MM.1S (cell line): ENCODE measurements at regions not wholly inside any gene's neighbourhood (a gene's known extent, or its start where the extent isn't known, plus 50 kb on each side); places are given as distances from the start of the nearest gene placed in this dataset.

Experiments used
- DNase-seq: peaks from one replicate; pipeline ENCODE4 v3.0.0-alpha.2; 2015
- H2AFZ ChIP-seq: fragments of 300-600 bp; sonication (generic); 2 replicates; pipeline ENCODE4 v1.6.0; 2016; ENCODE audit warnings: antibody characterized with exemption, low read length
- H3F3A ChIP-seq: fragments of 300-600 bp; sonication (generic); 2 replicates; pipeline ENCODE4 v1.6.1; 2016; ENCODE audit warnings: mild to moderate bottlenecking, antibody characterized with exemption, low read length, moderate library complexity, mixed read lengths; ENCODE audit not compliant: insufficient read depth
- H3K27ac ChIP-seq: fragments of 300-600 bp; sonication (generic); 2 replicates; pipeline ENCODE4 v1.5.1; 2016; ENCODE audit warnings: mild to moderate bottlenecking, low read length
- H3K27me3 ChIP-seq: fragments of 300-600 bp; sonication (generic); replicated peaks from 2 replicates; pipeline ENCODE4 v1.6.0; 2016; ENCODE audit warnings: low read length; ENCODE audit not compliant: insufficient read depth
- H3K36me3 ChIP-seq: fragments of 300-600 bp; sonication (generic); replicated peaks from 2 replicates; pipeline ENCODE4 v1.6.1; 2016; ENCODE audit warnings: mild to moderate bottlenecking, low read length, mixed read lengths; ENCODE audit not compliant: insufficient read depth
- H3K4me1 ChIP-seq: fragments of 300-600 bp; sonication (generic); 2 replicates; pipeline ENCODE4 v1.6.1; 2016; ENCODE audit warnings: low read length, mixed read lengths
- H3K4me2 ChIP-seq: fragments of 300-600 bp; sonication (generic); 2 replicates; pipeline ENCODE4 v1.6.0; 2016; ENCODE audit warnings: low read depth, low read length
- H3K4me3 ChIP-seq: fragments of 300-600 bp; sonication (generic); 2 replicates; pipeline ENCODE4 v1.5.1; 2016; ENCODE audit warnings: low read length, mixed read lengths
- H3K79me2 ChIP-seq: fragments of 300-600 bp; sonication (generic); 2 replicates; pipeline ENCODE4 v1.6.1; 2016; ENCODE audit warnings: mixed run types, low read length, mixed read lengths
- H3K9ac ChIP-seq: fragments of 300-600 bp; sonication (generic); 2 replicates; pipeline ENCODE4 v1.6.1; 2016; ENCODE audit warnings: low read length, mixed read lengths
- H3K9me2 ChIP-seq: fragments of 300-600 bp; sonication (generic); replicated peaks from 2 replicates; pipeline ENCODE4 v1.6.1; 2016; ENCODE audit warnings: mild to moderate bottlenecking, low read length, mixed read lengths; ENCODE audit not compliant: insufficient read depth
- H3K9me3 ChIP-seq: fragments of 300-600 bp; sonication (generic); replicated peaks from 2 replicates; pipeline ENCODE4 v1.6.1; 2016; ENCODE audit warnings: mild to moderate bottlenecking, low read length, mixed read lengths; ENCODE audit not compliant: insufficient read depth
- H4K20me1 ChIP-seq: fragments of 300-600 bp; sonication (generic); 2 replicates; pipeline ENCODE4 v1.6.1; 2016; ENCODE audit warnings: mild to moderate bottlenecking, low read length, moderate library complexity, mixed read lengths; ENCODE audit not compliant: insufficient read depth
- CTCF ChIP-seq: fragments of 300-600 bp; sonication (generic); IDR thresholded peaks from 2 replicates; pipeline ENCODE4 v1.5.1; 2016; ENCODE audit warnings: antibody characterized with exemption, low read length, mixed read lengths
- EZH2 ChIP-seq: fragments of 300-600 bp; sonication (generic); optimal IDR thresholded peaks from 2 replicates; pipeline ENCODE3; 2017; ENCODE audit warnings: low read depth, mild to moderate bottlenecking, antibody characterized with exemption, low read length, mixed read lengths
- EZH2phosphoT487 ChIP-seq: fragments of 300-600 bp; sonication (generic); IDR thresholded peaks from 2 replicates; pipeline ENCODE4 v1.6.1; 2018; ENCODE audit warnings: antibody characterized with exemption, low read length

DNA sequence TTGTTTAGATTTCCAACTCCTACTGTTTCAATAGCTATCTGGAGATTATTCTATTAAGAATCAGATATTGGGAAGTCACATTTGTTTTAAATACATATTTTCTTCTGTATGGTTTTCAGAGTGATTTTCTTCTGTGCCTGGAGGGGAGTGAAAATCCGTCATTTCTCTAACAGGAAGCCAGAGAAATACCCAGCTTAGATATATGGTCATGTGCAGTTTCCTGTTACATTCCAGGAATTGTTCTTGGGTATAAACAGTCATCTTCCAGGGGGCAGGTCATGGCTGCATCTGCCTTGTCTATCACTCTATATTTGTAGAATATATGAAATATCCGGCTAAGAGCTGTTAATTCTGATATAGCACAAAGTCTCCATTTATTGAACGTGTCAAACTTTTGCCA is 77.5 kb upstream of the MIR17HG start:
- H3K4me3 ChIP-seq = no peak overlapping the region
- no peaks in the 10 kb centered on the region for H3K27me3 ChIP-seq

GRCh38 chr13:91272235-91272777 is 75.2 kb upstream of the MIR17HG start:
- Histone ChIP-seq H3K27ac (no peak overlapping the region), H3K27me3 (no peaks in the 10 kb centered on the region), H3K36me3 (no peaks in the 10 kb centered on the region), H3K4me3 (no peak overlapping the region), H3K4me1 (no peaks in the 10 kb centered on the region), H3K79me2 (no peaks in the 10 kb centered on the region), H3K9me2 (no peaks in the 10 kb centered on the region), H3K9me3 (no peaks in the 10 kb centered on the region), H2AFZ (no peak overlapping the region), H3K4me2 (no peak overlapping the region), H4K20me1 (no peaks in the 10 kb centered on the region), H3K9ac (no peak overlapping the region), H3F3A (no peaks in the 10 kb centered on the region)
- no peak for DNase-seq
- TF ChIP-seq EZH2 = no peak
- no peak for TF ChIP-seq CTCF

More for the DNA sequence above, 77.5 kb upstream of the MIR17HG start:
- Histone ChIP-seq H3K9me2 (no peaks in the 10 kb centered on the region), H3F3A (no peaks in the 10 kb centered on the region), H3K9ac (no peak overlapping the region), H3K4me1 (no peaks in the 10 kb centered on the region), H3K9me3 (no peaks in the 10 kb centered on the region), H3K79me2 (no peaks in the 10 kb centered on the region), H4K20me1 (no peaks in the 10 kb centered on the region), H3K27ac (no peak overlapping the region), H3K36me3 (no peaks in the 10 kb centered on the region), H2AFZ (no peak overlapping the region), H3K4me2 (no peak overlapping the region)
- DNase-seq = no peak
- no peak for TF ChIP-seq EZH2
- no peak for TF ChIP-seq EZH2phosphoT487
- TF ChIP-seq CTCF = no peak

DNA sequence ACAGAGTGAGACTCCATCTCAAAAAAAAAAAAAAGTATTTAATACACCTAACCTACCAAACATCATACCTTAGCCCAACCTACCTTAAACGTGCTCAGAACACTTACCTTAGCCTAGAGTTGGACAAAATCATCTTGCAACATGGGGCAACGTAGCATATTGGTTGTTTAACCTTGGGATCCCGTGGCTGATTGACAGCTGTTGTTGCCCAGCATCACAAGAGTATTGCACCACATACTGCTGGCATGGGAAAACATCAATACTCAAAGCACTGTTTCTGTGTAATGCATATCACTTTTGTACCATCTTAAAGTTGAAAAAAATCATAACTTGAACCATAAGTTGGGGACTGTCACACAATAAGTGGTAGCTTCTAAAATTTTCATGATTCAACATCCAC is 73.8 kb upstream of the MIR17HG start:
- Histone ChIP-seq H3K4me2 (no peak overlapping the region), H3K36me3 (no peaks in the 10 kb centered on the region), H3K27ac (no peak overlapping the region), H3K4me1 (no peaks in the 10 kb centered on the region), H2AFZ (no peak overlapping the region), H3K9ac (no peak overlapping the region), H4K20me1 (no peaks in the 10 kb centered on the region), H3K9me2 (no peaks in the 10 kb centered on the region), H3K79me2 (no peaks in the 10 kb centered on the region), H3K4me3 (no peak overlapping the region), H3F3A (no peaks in the 10 kb centered on the region), H3K9me3 (no peaks in the 10 kb centered on the region), H3K27me3 (no peaks in the 10 kb centered on the region)
- TF ChIP-seq CTCF = no peak
- no peak for TF ChIP-seq EZH2phosphoT487
- TF ChIP-seq EZH2 = no peak
- DNase-seq = no peak
